ENCODE measurements at regions not wholly inside any gene's neighbourhood (a gene's known extent, or its start where the extent isn't known, plus 50 kb on each side); places are given as distances from the start of the nearest gene placed in this dataset.

- DNase-seq (ENCODE audit: low read depth), result no peak
Observed at GRCh38 chr13:109510013-109510412, 276.4 kb downstream of the IRS2 start.

GRCh38 chr13:109509154-109509900 is 277.1 kb downstream of the IRS2 start:
- no peak for DNase-seq (ENCODE audit: low read depth)

- DNase-seq (ENCODE audit: low read depth), result no peak
Observed at GRCh38 chr13:109500146-109500773, 286.1 kb downstream of the IRS2 start.

DNA sequence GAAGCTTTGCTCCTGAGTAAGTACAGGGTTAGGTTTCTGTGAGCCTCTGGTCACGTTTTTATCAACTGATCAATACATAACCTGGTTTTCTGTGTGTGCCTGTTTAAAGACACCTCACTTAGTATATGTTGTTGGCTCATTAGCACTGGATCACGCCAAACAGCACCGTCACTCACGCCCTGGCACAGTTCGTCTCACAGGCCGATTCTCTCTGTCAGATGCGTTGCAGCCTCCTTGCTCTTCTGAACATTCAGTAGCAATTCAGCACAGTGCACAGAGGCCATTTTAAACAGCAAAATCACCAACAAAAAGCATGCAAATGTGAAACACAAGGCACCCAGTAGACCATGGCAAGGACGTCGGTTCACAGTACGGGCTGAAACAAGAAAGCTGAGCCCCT is 288.5 kb downstream of the IRS2 start:
- no peak for DNase-seq (ENCODE audit: low read depth)

GRCh38 chr13:109496216-109496615 is 290.2 kb downstream of the IRS2 start:
- DNase-seq (ENCODE audit: low read depth), result no peak

DNA sequence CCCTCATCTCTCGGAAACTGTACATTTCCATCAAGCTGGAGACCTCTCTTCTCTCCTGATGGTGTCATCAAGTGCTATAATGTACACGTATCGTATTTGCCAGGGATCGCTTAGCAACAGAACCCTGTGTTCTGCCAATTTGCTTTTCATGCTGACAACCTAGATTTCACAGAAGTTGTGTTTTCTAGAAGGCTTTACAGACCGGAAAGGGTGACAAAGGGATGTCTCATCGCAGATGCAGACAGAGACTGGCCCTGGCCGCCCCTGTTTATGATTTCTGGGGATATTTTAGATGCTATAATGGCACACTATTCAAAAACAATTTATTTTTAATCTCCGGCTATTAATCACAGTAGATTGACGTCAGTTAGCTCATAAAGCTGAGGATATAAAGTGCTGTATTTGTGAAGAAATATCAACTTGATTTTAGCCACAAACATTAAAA is 291.4 kb downstream of the IRS2 start:
- DNase-seq (ENCODE audit: low read depth), result no peak

GRCh38 chr13:109485136-109485794 is 301.1 kb downstream of the IRS2 start:
- no peak for DNase-seq (ENCODE audit: low read depth)

DNA sequence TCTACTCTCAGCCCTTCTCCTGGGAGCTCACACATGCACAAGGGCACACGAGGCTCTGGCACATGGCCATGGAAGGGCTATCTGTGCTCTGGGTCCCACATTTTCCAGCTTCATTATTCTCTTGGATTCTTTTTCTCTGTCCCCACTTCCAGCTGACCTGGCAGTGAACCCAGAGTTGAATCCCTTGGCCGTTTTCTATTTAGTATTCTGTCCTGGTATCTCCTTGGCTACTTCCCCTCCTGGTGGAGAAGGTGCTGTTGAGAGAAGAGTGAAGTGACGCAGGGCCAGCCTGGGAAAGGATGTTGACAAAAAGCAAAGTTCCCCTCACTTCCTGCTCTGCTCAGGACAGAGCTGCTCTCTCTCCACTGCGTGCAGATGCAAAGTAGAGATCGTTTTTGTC is 303.1 kb downstream of the IRS2 start:
- no peak for DNase-seq (ENCODE audit: low read depth)

- DNase-seq (ENCODE audit: low read depth), result no peak
Observed at GRCh38 chr13:109481040-109481439, 305.3 kb downstream of the IRS2 start.

- DNase-seq (ENCODE audit: low read depth), result no peak
Observed at GRCh38 chr13:109480011-109480955, 306.1 kb downstream of the IRS2 start.

DNA sequence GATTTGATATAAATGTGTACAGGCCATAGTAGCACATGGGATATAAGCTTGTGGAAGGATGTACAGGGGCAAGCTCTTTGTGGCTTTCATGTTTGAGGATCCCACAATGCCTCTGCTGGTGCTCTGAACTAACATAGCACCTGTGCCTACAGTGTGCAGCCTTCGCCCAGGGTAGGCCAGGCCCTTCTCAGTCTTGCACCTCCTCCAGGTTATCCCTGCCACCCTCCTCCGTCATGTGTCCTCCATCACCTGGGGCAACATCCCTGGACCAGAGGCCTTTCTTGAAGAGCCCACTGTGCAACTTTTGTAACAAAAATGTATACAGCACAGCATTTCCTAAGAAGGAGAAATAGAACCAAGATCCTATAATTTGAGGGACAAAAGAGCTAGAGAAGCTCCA is 306.8 kb downstream of the IRS2 start:
- DNase-seq (ENCODE audit: low read depth), result no peak

DNA sequence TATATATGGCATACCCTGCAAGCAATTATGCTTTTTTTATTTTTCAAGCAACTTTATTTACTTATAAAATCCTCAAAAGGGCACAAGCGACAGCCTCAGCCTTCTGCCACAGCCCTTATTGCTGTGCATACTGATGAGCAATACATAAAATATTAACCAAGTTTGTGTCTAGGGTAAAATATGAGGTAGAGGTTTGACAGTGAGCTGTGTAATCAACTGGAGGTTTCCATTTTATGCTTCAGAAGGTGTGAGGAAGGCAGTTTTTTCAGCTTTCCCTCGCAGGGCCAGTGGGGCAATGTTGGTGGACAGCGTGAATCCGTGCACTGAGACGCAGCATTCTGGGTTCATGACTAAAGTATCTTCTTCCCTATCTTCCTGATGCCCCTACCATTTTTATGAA is 310.4 kb downstream of the IRS2 start:
- DNase-seq (ENCODE audit: low read depth), result no peak

- DNase-seq (ENCODE audit: low read depth), result no peak
Observed at GRCh38 chr13:109468123-109468522, 318.3 kb downstream of the IRS2 start.

GRCh38 chr13:109465148-109465547 is 321.2 kb downstream of the IRS2 start:
- no peak for DNase-seq (ENCODE audit: low read depth)

DNA sequence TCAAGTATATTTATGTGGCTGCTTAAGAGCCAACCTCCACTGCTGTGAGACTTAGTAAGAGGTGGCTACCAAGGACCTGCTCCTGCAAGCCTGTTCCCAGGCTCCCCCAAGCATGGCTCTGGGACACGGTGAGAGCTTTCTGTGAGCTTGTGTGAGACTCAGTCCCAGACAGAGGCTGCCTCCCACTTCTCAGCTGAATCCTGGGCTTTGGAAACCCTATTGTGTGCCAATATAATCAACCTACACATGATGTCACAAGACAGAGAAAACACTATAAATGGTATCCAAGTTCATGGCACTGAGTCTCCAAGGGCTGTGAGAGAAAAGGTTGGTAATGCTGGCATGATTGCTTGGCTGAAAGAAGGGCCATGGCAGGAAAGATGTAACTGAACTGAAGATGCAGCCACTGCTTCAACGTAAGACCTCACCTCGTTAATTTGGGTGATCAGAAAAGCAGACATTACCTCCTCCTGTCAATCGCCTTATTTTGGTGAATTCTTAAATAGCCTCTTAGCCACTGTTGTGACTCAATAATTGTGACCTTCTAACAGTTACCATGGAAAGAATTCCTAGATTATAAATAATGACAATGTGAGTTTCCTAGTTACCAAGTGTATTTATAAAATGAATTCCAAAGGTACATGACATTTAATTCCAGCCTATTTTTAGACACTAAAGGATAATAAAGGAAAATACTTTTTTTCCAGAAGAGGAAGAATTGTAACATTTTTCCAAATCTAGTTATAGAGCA is 332.0 kb downstream of the IRS2 start:
- DNase-seq (ENCODE audit: low read depth), result no peak

- DNase-seq (ENCODE audit: low read depth), result no peak
Observed at GRCh38 chr13:109451726-109452125, 334.7 kb downstream of the IRS2 start.

GRCh38 chr13:109448629-109449028 is 337.8 kb downstream of the IRS2 start:
- DNase-seq (ENCODE audit: low read depth), result no peak

- DNase-seq (ENCODE audit: low read depth), result no peak
Observed at GRCh38 chr13:109447667-109448066, 338.7 kb downstream of the IRS2 start.

GRCh38 chr13:109440320-109440719 is 346.1 kb downstream of the IRS2 start:
- DNase-seq (ENCODE audit: low read depth), result no peak

GRCh38 chr13:109439813-109440212 is 346.6 kb downstream of the IRS2 start:
- no peak for DNase-seq (ENCODE audit: low read depth)

DNA sequence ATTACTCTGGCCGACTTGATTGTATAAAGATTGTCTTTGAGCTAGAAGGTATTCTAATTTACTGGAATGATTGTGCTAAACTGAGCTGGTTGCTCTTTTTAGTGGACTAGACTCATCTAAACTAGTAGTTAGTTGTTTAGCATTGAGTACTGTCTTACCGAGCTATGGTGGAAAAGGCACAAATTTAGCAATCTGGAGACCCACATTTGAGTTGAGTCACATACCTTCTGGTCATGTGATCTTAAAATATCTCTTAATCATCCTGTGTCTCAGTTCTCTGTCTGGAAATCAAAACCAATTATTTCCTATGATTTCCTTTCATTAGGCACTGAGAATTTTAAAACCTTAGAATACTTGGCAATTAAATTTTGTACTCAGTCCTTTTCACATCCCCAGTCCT is 349.5 kb downstream of the IRS2 start:
- no peak for DNase-seq (ENCODE audit: low read depth)
